IPS-NIHi7 (cell line): ENCODE measurements at regions not wholly inside any gene's neighbourhood (a gene's known extent, or its start where the extent isn't known, plus 50 kb on each side); places are given as distances from the start of the nearest gene placed in this dataset.
A peak's percentile ranks its signal among the peaks of the same experiment; 100 is the strongest.

ENCODE experiments used
- DNase-seq: peaks from one replicate; pipeline ENCODE4 v3.0.0; 2012; ENCODE audit warnings: mixed read lengths; ENCODE audit errors: extremely low spot score

GRCh38 chr2:88832992-88833389 lies 141.5 kb downstream of the RPIA start:
- DNase-seq: no peak

DNA sequence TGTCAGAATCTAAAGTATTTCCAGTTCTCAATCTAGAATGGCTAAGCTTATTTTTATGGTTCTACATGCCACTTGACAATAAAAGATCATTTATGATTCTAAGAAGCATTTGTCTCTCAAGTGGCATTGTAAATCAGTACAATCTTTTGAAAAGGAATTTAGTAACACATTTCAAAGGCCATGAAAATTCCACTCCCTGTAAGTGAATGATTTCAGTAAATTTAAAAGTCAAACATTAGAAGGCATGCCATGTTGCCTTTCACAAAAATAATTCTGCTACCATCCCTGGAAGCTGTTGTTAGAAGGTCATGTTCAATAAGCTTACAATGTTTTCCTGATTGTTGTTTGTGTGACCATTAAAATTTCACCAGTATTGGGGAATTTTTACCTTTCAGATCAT lies 142.9 kb downstream of the RPIA start:
- DNase-seq: no peak

DNA sequence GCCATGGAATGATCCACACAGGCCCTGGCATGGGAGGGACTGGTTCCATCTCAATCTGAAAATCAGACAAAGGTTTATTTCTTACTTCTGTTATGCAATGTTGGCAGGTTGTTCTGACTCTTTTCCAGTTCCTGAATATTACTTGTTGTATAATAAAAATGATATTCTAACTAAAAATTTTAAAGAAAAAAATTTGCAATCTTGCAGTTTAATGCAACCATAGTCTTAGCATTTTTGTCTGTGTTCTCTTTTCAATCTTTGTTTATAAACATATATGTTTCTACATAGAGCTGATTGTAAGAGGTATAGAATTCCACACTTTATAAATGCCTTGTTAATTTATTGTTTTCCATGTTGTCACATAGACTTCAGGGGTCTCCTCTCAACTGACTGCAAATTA lies 143.4 kb downstream of the RPIA start:
- no peak for DNase-seq

DNA sequence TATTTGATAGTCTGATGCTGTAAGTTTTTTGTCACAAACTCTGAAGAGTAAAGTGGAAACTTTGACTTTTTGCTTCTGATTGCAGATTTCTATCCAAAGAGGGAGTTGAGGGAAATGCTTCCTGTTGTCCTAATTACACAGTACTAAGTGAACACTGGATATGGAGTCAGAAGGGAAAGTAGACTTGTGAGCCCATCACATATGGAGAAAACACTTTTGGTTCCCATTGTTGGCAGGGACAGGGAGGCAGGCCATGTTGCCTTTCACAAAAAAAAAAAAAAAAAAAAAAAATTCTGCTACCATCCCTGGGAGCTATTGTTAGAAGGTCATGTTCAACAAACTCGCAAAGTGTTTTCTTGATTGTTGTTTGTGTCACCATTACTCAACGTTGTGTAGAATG lies 144.3 kb downstream of the RPIA start:
- no peak for DNase-seq

- DNase-seq: no peak
These were observed 144.9 kb downstream of the RPIA start for GRCh38 chr2:88836351-88836750.

- no peak for DNase-seq
These were observed 146.2 kb downstream of the RPIA start for GRCh38 chr2:88837511-88838160.

DNA sequence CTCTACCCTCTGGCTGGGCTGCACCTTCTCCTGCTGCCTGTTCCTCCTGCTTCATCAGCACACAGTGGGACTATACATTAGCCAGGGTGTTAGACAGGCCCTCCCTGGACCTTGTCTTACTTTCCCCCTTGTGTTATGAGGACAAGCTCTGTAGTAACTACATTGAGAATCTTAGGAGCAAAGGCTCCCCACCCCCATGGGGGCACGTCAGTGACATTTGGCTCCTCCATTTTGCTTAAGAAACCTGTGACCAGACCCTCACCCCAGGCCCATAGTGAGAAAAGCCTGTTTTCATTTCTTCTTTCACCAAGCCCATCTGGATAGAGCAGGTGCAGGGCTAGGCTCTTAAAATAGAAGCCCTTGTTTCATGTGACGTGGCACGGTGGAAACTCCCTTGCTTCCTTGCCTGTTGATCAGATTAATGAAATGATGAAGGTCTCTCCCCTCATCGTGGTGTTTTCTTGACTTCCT lies 146.7 kb downstream of the RPIA start:
- DNase-seq: no peak

GRCh38 chr2:88841224-88841929 lies 149.9 kb downstream of the RPIA start:
- no peak for DNase-seq

DNA sequence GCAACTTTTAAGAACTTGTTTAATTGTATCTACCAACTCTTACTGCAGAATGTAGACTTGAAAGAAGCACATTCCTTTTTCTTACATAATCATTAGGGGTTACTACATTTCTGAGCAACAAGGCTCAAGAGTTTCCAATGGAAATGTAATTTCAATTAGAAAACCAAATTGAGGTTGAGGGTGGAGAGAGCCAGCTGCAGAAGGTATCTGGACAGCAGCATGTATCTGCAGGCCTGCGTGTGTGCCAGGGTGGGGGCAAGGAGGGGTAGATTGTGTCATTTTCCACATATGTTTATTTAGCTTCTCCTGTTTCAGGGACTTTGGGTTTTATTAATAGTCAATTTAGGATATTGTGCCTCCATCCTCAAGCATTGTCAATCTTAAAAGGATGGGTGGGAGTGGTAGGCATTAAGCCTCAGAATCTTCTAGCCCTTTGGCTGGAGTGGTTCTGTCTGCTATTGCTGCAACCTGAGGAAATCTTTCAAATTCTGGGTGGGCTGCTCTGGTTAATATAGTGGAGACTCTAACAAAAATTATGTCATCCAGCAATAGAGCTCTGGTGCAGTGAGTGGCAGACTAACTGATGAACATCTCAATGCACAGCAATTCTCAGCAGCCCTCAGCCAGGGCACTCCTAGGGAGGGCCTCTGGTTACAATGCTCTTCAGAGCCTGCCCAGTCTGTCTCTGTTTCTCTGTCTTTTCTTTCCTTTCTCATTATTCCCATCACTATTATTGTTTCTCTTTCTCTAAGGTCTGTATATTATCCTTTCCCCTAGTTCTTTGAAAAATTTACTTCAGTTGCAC lies 151.4 kb downstream of the RPIA start:
- no peak for DNase-seq

DNA sequence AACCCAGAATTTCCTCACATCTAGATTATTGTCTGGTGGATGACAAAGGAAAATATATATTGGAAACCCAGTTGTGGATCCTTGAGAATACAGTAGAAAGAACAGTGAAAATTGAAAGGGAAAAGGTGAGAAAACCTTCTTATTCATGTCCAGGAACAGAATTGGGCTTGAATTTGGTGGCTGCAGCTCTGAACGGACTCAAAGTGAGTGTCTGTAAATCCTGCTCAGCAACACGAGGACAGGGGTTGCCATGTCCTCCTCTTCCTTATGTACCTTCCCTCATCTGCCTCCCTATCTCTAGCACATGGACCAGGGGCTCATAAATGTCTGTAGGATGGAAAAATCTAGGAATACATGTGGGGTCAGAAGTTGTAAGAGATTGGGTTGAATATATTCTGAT lies 152.2 kb downstream of the RPIA start:
- no peak for DNase-seq

- no peak for DNase-seq
These were observed 153.5 kb downstream of the RPIA start for GRCh38 chr2:88844960-88845359.

DNA sequence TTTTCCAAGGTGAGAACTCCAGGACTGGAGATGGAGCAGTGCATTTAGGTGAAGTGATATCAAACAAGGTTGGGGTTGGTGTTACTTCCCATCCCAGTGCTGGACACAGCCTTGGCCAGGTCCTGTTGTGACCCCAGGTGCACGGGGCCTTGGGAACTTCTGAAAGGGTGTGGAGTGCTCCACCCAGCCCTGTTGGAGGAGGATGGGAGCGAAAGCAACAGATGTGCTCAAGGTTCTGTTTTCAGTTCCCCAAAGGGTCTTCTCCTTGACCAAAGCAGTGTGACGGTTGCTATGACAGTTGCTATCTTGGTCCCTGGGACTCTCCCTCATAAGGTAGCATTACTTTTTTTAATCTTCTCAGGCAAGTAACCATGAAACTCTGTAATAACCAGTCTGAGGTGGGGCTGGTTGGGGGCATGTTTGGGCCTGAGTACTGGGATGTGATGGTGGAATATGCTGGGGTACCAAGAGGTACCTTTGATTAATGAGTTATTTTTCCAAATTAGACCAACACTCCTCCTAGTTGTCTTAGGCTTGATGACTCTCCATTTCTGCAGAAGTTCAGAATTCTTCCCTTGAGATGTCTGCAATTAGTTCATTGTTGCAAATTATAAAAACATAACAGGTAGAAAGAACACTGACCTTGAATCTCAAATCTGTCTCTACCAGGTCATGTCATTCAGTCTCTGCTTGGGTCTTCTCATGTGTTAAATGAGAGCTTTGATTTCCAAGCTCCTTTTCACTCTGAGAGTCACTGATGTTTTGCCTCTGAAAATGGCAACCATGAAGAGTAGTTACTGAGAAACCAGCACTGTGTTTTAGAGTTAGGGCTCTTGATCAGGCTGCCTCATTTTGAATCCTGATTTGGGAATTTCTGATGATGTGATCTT lies 154.5 kb downstream of the RPIA start:
- no peak for DNase-seq

DNA sequence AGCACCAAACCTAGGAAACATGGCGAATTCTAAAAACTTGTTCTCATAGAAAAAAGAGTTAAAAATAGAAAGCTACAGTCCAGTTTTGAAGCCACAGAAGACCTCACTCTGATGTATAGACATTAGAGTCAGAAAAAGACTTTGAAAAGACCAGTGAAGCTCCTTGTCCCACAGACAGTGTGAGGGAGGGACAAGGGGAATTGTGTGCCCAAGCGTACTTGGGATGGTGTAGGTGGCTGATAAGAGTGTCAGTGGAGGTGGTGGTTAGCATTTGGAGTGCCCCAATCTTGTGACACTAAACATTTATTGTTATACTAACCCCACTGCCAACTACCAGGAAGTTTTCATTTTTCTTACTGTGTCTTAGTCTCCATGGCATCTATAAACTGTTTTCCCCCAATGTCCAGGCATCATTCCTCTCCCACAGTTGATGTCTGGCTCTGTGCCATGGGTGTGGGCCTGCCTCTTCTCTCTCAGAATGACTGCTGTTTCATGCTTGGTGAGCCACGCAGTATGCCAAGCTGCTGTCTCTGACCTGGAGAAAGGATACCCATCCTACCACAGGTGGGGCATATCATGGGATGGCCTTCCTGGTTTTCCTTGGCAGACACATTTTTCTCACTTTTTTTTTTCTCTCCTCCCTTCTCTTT lies 161.4 kb downstream of the RPIA start:
- no peak for DNase-seq

DNA sequence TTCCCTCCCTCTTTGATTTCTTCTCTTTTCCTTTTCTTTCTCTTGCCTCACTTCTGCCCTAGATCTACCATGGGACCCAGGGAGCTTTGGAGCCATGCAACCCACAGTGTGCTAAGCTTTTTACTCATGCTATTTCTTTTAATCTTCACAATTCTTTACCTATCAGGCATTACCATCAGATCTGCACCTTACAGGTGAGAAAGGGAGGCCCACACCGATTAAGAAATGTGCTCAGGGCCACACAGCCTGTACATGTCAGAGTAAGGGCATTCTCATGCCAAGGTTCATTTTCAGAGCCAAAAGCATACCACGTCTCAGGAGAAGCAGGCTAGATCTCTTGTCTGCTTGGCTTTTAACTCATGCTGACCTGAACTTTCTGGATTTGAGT lies 161.9 kb downstream of the RPIA start:
- no peak for DNase-seq

- no peak for DNase-seq
These were observed 163.1 kb downstream of the RPIA start for GRCh38 chr2:88854528-88854927.

- peak; percentile 15 for DNase-seq
These were observed 164.3 kb downstream of the RPIA start for GRCh38 chr2:88855620-88856408.

DNA sequence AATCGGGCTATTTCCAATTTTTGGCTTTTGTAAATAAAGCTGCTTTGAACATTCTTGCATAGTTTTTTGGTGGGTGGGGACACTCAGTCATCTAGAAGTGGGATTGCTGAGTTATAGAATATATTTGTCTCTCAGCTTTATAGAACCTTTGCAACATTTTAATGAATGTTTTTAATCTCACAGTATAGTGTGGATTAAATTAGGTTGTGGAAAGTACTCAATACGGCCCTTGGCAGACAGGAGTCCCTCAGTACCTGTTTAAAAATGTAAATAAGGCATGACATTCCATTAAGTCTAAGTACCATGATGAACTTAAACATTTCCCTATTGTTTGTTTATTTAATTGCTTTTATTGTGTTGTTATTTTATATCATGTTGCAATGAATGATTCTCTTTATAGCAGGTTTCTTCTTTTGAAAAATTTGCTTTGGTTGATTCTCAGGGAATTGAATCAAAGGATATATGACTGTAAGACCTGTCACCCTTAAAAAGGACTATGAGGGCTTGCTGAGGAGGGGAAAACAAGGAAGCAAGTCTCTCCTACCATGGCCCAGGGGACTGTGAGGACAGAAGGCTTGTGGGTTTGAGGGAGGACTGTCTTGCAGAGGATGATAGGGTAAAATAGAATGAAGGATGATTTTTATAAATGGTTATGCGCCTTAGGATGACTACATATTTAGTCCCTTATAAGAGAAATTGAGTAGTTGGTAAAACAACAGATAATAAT lies 165.1 kb downstream of the RPIA start:
- no peak for DNase-seq

GRCh38 chr2:88857274-88857741 lies 165.8 kb downstream of the RPIA start:
- DNase-seq: no peak

- DNase-seq: peak; percentile 52
These were observed 166.5 kb downstream of the RPIA start for GRCh38 chr2:88857951-88858411.
